Stimulated activated CD8-positive, alpha-beta memory T cell treated with anti-CD3 and anti-CD28 coated beads, Interleukin-15, amount 100 ng/mL, for 1 hour (primary cell): ENCODE measurements at regions not wholly inside any gene's neighbourhood (a gene's known extent, or its start where the extent isn't known, plus 50 kb on each side); places are given as distances from the start of the nearest gene placed in this dataset.

Source experiments
- DNase-seq: peaks from one replicate; pipeline ENCODE4 v3.0.0-alpha.2; 2020; ENCODE audit warnings: low read depth

DNA sequence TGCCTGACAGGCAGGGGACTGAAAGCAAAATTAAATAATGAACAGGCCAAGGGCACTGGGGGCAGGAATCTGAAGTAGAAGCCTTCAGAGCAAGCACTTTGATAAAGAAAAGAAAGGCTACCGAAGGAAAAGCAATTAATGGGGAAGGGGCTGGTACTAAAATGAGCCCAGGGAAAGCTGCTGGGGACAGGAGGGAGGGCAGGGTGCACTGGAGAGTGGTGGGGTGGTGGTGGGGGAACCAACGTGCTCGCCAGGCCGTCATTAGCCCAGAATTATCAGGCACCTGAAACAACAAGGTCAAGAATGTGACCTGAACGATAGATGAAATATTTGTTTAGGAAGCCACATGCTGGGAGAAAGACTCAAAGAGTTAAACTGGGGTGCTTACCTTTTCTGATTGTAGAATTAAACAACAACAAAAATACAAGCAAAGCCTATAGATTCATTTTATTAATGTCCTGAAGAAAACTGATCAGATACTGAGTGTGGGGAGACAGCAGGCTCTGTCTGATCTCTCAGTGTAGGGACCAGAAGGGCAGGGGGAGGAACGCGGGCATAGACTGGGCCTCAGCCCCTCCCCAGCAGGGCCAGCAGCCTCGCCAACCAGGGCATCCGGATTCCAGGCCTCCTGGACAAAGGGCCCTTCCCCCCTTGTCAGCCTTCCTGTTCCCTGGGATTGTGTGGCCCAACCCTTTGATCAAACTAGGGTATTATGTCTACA lies 239.7 kb upstream of the KLF3 start:
- no peak for DNase-seq

DNA sequence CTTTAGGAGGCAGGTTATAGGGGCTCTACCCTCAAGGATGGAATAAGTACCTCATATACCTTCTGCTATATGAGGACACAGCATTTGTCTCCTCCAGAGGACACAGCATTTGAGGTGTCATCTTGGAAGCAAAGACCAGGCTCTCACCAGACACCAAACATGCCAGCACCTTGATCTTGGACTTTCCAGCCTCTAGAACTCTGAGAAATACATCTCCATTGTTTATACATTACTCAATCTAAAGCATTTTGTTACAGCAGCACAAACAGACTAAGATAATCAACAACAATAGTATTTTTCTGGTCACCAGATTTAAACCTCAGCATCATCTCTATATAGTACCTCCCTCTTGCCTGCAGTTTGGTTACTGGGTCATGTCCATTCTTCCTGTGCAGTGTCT lies 237.5 kb upstream of the KLF3 start:
- no peak for DNase-seq

GRCh38 chr4:38430841-38431240 lies 233.2 kb upstream of the KLF3 start:
- DNase-seq, result no peak

DNA sequence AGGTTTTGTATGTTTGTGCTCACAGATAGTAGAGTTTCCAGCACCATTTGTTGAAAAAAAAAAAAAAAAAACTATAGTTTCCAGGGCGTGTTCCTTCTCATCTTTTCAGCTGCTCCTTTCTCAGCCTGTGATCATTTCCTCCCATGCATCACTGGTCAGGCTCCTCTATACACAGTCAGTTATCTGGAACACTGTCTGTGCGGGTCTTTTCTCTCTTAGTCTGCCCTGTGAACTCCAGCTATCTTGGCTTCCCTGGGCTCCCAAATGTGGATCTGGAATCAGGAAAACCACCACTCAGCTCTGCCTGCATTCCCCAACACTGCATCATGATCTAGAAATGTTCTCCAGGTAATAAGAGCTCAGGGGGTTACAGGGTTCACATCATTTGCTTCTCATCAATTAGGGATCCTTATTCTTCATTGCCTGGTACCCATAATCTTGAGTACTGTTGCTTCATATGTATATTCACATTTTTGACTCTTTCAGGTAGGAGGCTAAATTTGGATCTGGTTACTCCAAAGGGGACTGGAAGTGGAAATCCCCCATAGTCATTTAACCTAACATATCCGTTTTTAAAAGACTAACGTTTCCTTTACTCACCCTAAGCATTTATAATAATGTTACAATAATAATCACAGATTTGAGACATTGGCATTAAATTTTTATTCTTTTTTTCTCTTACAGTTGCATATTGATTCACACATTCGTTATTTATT lies 221.8 kb upstream of the KLF3 start:
- no peak for DNase-seq

- no peak for DNase-seq
Observed at GRCh38 chr4:38449506-38450174, 214.4 kb upstream of the KLF3 start.

GRCh38 chr4:38452009-38452408 lies 212.0 kb upstream of the KLF3 start:
- DNase-seq, result no peak

DNA sequence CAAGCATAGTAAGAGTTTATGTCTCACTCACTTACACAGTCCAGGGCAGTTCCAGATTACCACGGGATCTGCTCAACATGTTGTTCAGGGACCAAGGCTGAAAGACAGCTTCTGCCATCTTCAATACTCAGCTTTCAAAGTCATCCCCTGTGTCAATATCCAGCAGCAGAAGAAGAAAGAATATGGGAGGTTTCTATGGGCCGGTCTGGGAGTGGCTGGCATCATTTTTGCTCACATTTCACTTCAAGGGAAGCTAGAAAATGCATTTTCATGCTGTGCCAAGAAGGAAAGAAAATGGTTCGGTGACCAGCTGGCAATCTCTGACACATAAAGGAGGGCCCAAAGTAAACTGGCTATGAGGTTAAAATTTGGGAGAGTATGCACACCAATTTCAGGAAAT lies 211.5 kb upstream of the KLF3 start:
- DNase-seq, result no peak

DNA sequence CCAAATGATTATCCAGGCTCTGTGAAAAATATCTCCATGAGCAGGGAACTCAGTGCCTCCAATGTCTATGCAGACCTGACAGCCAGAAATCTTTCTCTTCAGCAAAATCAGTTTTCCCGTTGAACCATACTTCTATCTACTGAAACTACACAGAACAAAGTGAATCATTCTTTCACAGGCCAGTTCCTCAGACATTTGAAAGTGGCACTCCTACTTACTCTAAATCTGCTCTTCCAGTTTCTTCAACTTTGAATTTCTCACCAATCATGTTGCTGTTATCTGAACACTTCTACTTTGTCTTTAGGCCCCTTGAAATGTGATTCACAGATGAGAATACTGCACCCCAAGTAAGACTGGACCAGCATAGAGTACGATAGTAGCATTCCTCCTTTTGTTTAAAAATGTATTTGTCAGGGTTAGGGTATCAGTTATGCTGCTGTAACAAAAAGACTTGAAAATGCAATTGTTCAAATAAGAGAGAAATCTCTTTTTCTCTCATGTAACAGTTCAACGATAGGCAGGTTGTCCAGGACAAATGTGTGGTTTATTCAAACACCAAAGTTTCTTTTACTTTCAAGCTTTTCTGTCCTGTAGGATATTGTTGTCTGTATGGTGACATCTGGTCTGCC lies 210.6 kb upstream of the KLF3 start:
- no peak for DNase-seq

DNA sequence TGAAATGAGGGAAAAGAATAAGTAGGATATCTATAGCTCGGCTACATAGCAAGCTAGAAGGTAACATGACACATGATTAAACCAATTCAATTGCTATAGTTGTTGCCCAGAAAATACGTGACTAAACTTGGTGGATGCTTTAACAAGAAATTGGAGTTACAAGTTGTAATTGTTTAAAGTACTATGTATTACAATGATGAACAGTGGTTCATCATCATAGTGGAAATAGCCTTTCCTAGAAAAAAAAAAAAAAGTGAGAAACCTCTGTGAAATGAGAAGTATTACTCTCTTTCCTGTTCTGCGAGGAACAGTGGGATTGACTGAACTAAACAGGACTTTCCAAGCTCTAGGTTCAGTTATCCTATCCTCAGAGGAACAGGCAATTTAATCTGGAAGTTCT lies 209.7 kb upstream of the KLF3 start:
- DNase-seq, result no peak

GRCh38 chr4:38455092-38455862 lies 208.7 kb upstream of the KLF3 start:
- no peak for DNase-seq

DNA sequence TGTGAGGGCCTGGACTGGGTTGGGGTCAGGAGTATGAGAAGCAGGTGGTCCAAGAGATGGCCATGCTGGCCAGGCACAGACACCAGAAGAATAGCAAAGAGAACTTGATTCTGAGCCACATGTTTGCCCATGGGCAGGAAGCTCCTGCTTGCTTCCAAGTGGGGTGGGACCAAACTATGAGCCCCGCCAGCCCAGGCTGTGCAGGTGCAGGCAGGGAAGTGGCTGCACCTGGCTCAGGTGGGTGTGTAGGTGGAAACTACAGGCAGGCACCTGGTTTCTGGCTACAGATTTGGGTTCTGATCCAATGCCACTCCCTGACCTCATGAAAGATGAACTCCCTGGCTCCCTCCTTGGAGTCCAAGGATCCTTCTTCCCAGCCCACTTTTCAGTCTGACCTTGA lies 207.9 kb upstream of the KLF3 start:
- DNase-seq, result no peak

- DNase-seq, result no peak
Observed at GRCh38 chr4:38461342-38461741, 202.7 kb upstream of the KLF3 start.

GRCh38 chr4:38462367-38463055 lies 201.5 kb upstream of the KLF3 start:
- no peak for DNase-seq

DNA sequence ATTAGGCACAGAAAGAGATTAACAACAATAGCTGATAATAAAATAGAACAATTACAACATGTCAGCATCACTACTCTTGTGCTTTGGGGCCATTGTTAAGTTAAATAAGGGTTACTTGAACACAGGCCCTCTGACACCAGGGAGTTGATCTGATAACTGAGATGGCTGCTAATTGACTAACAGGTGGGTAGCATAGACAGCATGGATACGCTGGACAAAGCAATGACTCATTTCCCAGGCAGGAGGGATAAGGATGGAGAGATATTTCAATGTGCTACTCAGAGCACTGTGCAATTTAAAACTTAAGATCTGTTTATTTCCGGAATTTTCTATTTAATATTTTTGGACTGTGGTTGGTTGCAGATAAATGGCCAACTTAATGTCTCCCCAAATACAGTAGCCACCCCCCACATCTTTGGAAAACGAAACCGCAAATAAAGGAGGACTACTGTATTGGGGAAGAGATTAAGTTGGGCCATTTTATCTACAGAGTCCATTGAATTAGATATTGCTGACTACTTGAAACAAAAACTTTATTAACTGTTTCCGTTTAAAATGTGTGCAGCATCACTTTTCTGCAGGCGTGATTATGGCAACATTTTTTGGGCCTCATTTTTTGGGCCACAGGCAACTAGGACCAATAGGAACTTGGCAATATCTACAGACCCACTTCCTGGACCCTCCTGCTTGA lies 200.6 kb upstream of the KLF3 start:
- no peak for DNase-seq

- DNase-seq, result no peak
Observed at GRCh38 chr4:38464328-38464727, 199.7 kb upstream of the KLF3 start.

- DNase-seq, result no peak
Observed at GRCh38 chr4:38466401-38466800, 197.6 kb upstream of the KLF3 start.

GRCh38 chr4:38467296-38467695 lies 196.7 kb upstream of the KLF3 start:
- no peak for DNase-seq

- DNase-seq, result no peak
Observed at GRCh38 chr4:38468339-38468866, 195.6 kb upstream of the KLF3 start.

DNA sequence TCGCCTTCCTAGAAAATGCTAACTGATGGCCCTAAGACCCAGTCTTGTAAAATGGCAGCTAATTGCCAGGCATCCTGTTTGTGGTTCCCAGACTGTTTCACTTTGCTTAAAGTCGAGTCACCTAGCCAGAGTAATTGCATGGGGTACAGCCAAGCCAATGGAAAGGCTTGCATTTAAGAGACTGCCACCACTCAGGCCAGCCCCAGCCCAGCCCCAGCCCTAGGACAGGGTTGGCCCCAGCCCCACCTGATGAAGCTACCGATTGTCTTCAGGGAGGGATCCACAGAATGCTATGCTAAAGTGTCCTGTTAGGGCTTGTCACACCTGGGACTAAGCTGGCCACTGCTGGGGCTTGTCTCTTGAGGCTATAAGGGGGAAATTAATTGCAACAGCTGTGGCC lies 194.6 kb upstream of the KLF3 start:
- no peak for DNase-seq

DNA sequence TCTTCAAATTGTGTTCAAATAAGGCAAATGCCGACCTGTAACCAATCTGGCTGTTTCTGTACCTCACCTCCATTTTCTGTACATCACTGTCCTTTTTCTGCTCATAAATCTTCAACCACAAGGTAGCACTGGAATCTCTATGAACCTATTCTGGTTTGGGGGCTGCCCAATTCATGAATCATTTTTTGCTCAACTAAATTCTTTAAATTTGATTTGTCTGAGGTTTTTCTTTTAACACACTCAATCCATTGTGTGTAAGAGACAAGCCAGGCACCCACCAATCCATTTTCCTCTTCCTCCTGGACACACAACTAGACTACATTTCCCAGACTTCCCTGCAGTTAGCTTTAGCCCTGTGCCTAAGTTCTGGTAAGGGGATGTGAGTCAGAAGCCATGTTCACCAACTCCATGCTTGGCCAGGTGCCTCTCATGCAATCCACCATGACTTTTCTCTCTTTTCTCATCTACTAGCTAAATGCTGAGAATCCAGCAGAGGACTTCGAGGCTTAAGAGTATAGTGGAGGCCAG lies 193.2 kb upstream of the KLF3 start:
- DNase-seq, result no peak
